H1 (cell line): ENCODE measurements at regions not wholly inside any gene's neighbourhood (a gene's known extent, or its start where the extent isn't known, plus 50 kb on each side); places are given as distances from the start of the nearest gene placed in this dataset.

Experiments used
- CTCF ChIA-PET: fragments of 300-600 bp; sonication (Branson Sonifier 250); formaldehyde crosslinking; loops from one replicate; lab custom pipeline; 2021; ENCODE audit not compliant: partially characterized antibody; lab: Charles Lee
- POLR2A ChIA-PET: fragments of 300-600 bp; sonication (Branson Sonifier 250); formaldehyde crosslinking; loops from one replicate; lab custom pipeline; 2021; ENCODE audit warnings: inconsistent platforms; ENCODE audit not compliant: partially characterized antibody; lab: Charles Lee
- DNase-seq, 2 experiments: peaks; one replicate each; pipeline versions ENCODE4 v3.0.0 to v3.0.0-alpha.2; 2010 to 2022; ENCODE audit warnings: low spot score in 2 of 2, low read depth in 1 of 2, mixed read lengths in 1 of 2
- FAIRE-seq: peaks from 2 replicates; lab custom pipeline; 2011; peaks lifted over from hg19 to GRCh38; lab: Jason Lieb, UNC
- H2AFZ ChIP-seq: 2 replicates; pipeline ENCODE4 v1.8.1; 2012; ENCODE audit warnings: low read length, inconsistent platforms
- H2AK5ac ChIP-seq: 2 replicates; pipeline ENCODE4 v1.6.1; 2013; ENCODE audit warnings: low read depth, low read length
- H2BK120ac ChIP-seq: replicated peaks from 2 replicates; pipeline ENCODE3; 2013; ENCODE audit warnings: low read depth, low read length, inconsistent platforms
- H2BK12ac ChIP-seq: 2 replicates; pipeline ENCODE4 v1.6.1; 2013; ENCODE audit warnings: low read depth, low read length
- H2BK15ac ChIP-seq: 2 replicates; pipeline ENCODE4 v1.6.1; 2013; ENCODE audit warnings: low read length
- H2BK20ac ChIP-seq: 2 replicates; pipeline ENCODE4 v1.6.1; 2013; ENCODE audit warnings: low read length
- H2BK5ac ChIP-seq: 2 replicates; pipeline ENCODE4 v1.6.1; 2013; ENCODE audit warnings: low read depth, low read length
- H3K14ac ChIP-seq: 2 replicates; pipeline ENCODE4 v1.6.1; 2013; ENCODE audit warnings: inconsistent platforms; ENCODE audit not compliant: insufficient read length
- H3K18ac ChIP-seq: 2 replicates; pipeline ENCODE4 v1.6.1; 2013; ENCODE audit warnings: low read length; ENCODE audit errors: extremely low read depth
- H3K23ac ChIP-seq: 2 replicates; pipeline ENCODE4 v1.6.1; 2013; ENCODE audit warnings: inconsistent platforms; ENCODE audit not compliant: insufficient read length
- H3K23me2 ChIP-seq: 2 replicates; pipeline ENCODE4 v1.6.1; 2013; ENCODE audit warnings: low read depth, low read length
- H3K27ac ChIP-seq: 2 replicates; pipeline ENCODE4 v1.6.1; 2011; ENCODE audit warnings: low read depth, low read length, inconsistent platforms
- H3K27me3 ChIP-seq, 4 experiments: replicated peaks in 1 of 4; 1 replicate in 1 of 4; 2 replicates in 3 of 4; pipeline versions ENCODE4 v1.6.1 to v1.8.1; 2011 to 2013; ENCODE audit warnings: low read length in 3 of 4, mild to moderate bottlenecking in 3 of 4, inconsistent platforms in 2 of 4, mixed read lengths in 2 of 4, moderate library complexity in 1 of 4; ENCODE audit not compliant: control insufficient read depth in 3 of 4, insufficient read depth in 3 of 4; ENCODE audit errors: extremely low read depth in 1 of 4
- H3K36me3 ChIP-seq, 4 experiments: 2 replicates each; pipeline versions ENCODE4 v1.6.1 to v1.8.1; 2011 to 2013; ENCODE audit warnings: mild to moderate bottlenecking in 4 of 4, low read length in 3 of 4, moderate library complexity in 2 of 4, control low read depth in 1 of 4, inconsistent platforms in 1 of 4; ENCODE audit not compliant: insufficient read depth in 4 of 4, control insufficient read depth in 2 of 4
- H3K4ac ChIP-seq: replicated peaks from 2 replicates; pipeline ENCODE3; 2013; ENCODE audit warnings: low read length, low read depth, mixed read lengths, inconsistent platforms; ENCODE audit not compliant: insufficient read length
- H3K4me1 ChIP-seq, 4 experiments: replicated peaks in 1 of 4; 1 replicate in 1 of 4; 2 replicates in 3 of 4; pipeline versions ENCODE4 v1.6.1 to v1.8.1; 2011 to 2013; ENCODE audit warnings: low read length in 3 of 4, inconsistent platforms in 2 of 4, mixed read lengths in 1 of 4; ENCODE audit not compliant: insufficient read depth in 4 of 4, control insufficient read depth in 3 of 4
- H3K4me2 ChIP-seq, 2 experiments: 2 replicates each; pipeline versions ENCODE4 v1.6.1 to v1.8.1; 2011 to 2013; ENCODE audit warnings: low read depth in 2 of 2, low read length in 2 of 2, control low read depth in 1 of 2, inconsistent platforms in 1 of 2, mild to moderate bottlenecking in 1 of 2; ENCODE audit not compliant: insufficient read depth in 1 of 2
- H3K4me3 ChIP-seq, 4 experiments: fragments of 200-600, 300-600 bp in 1 of 4; sonication (generic), shearing (Covaris generic), sonication (Bioruptor Twin) in 1 of 4; 2 replicates each; pipeline versions ENCODE4 v1.5.1 to v1.8.1; 2011 to 2016; ENCODE audit warnings: low read length in 4 of 4, low read depth in 3 of 4, control low read depth in 2 of 4, inconsistent platforms in 2 of 4, mild to moderate bottlenecking in 2 of 4, mixed read lengths in 1 of 4, moderate library complexity in 1 of 4; ENCODE audit not compliant: insufficient read depth in 2 of 4; ENCODE audit errors: extremely low read depth in 1 of 4
- H3K56ac ChIP-seq: replicated peaks from 2 replicates; pipeline ENCODE3; 2013; ENCODE audit warnings: low read depth, mild to moderate bottlenecking, mixed read lengths, low read length, inconsistent platforms; ENCODE audit not compliant: insufficient read length
- H3K79me1 ChIP-seq: 2 replicates; pipeline ENCODE4 v1.6.1; 2013; ENCODE audit warnings: low read depth, low read length, control low read depth
- H3K79me2 ChIP-seq, 2 experiments: 2 replicates each; pipeline versions ENCODE4 v1.6.1 to v1.8.1; 2012 to 2013; ENCODE audit warnings: low read length in 2 of 2, mild to moderate bottlenecking in 2 of 2, inconsistent platforms in 1 of 2; ENCODE audit not compliant: insufficient read depth in 2 of 2, control insufficient read depth in 1 of 2
- H3K9ac ChIP-seq, 4 experiments: replicated peaks in 1 of 4; 1 replicate in 1 of 4; 2 replicates in 3 of 4; pipeline versions ENCODE4 v1.6.1 to v1.8.1; 2011 to 2013; ENCODE audit warnings: low read depth in 3 of 4, low read length in 3 of 4, control low read depth in 2 of 4, mild to moderate bottlenecking in 2 of 4, moderate library complexity in 2 of 4, inconsistent platforms in 1 of 4; ENCODE audit errors: extremely low read depth in 1 of 4
- H3K9me3 ChIP-seq, 2 experiments: 2 replicates each; pipeline versions ENCODE4 v1.6.1 to v1.8.1; 2012 to 2013; ENCODE audit warnings: mild to moderate bottlenecking in 2 of 2, moderate library complexity in 2 of 2, control low read depth in 1 of 2, inconsistent platforms in 1 of 2, low read depth in 1 of 2, low read length in 1 of 2, mixed read lengths in 1 of 2; ENCODE audit not compliant: insufficient read depth in 2 of 2
- H4K20me1 ChIP-seq, 2 experiments: replicated peaks in 1 of 2; 2 replicates each; pipeline versions ENCODE3 to v1.8.1; 2011 to 2013; ENCODE audit warnings: inconsistent platforms in 2 of 2, low read length in 2 of 2, mild to moderate bottlenecking in 1 of 2; ENCODE audit not compliant: insufficient read depth in 2 of 2, control insufficient read depth in 1 of 2
- H4K5ac ChIP-seq: 2 replicates; pipeline ENCODE4 v1.6.1; 2013; ENCODE audit warnings: low read length, low read depth, mixed read lengths, inconsistent platforms; ENCODE audit not compliant: insufficient read length
- H4K8ac ChIP-seq: 2 replicates; pipeline ENCODE4 v1.8.0; 2013; ENCODE audit warnings: mild to moderate bottlenecking, moderate library complexity, low read length, inconsistent platforms; ENCODE audit not compliant: insufficient read depth; ENCODE audit errors: extremely low read depth
- H4K91ac ChIP-seq: replicated peaks from 2 replicates; pipeline ENCODE3; 2013; ENCODE audit warnings: low read length, mixed read lengths, inconsistent platforms; ENCODE audit not compliant: insufficient read length
- BCL11A ChIP-seq, 2 experiments: IDR thresholded peaks; one replicate each; pipeline ENCODE4 v1.6.1; 2011; ENCODE audit warnings: low read depth in 2 of 2, low read length in 2 of 2, mild to moderate bottlenecking in 2 of 2
- CBX5 ChIP-seq: fragments of 300-800, 300-1000 bp; sonication (generic); IDR thresholded peaks from 2 replicates; pipeline ENCODE4 v1.7.1; 2016; ENCODE audit warnings: antibody characterized with exemption, low read length, low read depth
- CHD2 ChIP-seq: IDR thresholded peaks from 2 replicates; pipeline ENCODE4 v1.6.1; 2012; ENCODE audit warnings: low read length, improper control_type of control experiment
- EP300 ChIP-seq, 2 experiments: IDR thresholded peaks; 1 replicate in 1 of 2; 2 replicates in 1 of 2; pipeline ENCODE4 v1.6.1; 2011 to 2012; ENCODE audit warnings: low read depth in 2 of 2, low read length in 2 of 2, mild to moderate bottlenecking in 2 of 2, borderline replicate concordance in 1 of 2, inconsistent platforms in 1 of 2, moderate library complexity in 1 of 2
- PHF8 ChIP-seq: fragments of 200-600 bp; sonication (generic); conservative IDR thresholded peaks from 2 replicates; pipeline ENCODE4 v1.7.1; 2012; ENCODE audit warnings: low read depth, mild to moderate bottlenecking, inconsistent platforms, low read length, moderate library complexity
- RXRA ChIP-seq: IDR thresholded peaks from 2 replicates; pipeline ENCODE4 v1.6.1; 2011; ENCODE audit warnings: low read depth, mild to moderate bottlenecking, low read length, moderate library complexity; ENCODE audit not compliant: insufficient read depth
- SRF ChIP-seq: IDR thresholded peaks from 2 replicates; pipeline ENCODE4 v1.6.1; 2011; ENCODE audit warnings: mild to moderate bottlenecking, low read depth, low read length, moderate library complexity
- TBP ChIP-seq: IDR thresholded peaks from 2 replicates; pipeline ENCODE4 v1.6.1; 2011; ENCODE audit warnings: low read depth, low read length, improper control_type of control experiment
- TCF12 ChIP-seq: IDR thresholded peaks from 2 replicates; pipeline ENCODE4 v1.6.1; 2011; ENCODE audit warnings: low read depth, mild to moderate bottlenecking, low read length
- whole genome bisulfite sequencing, 2 experiments: shearing (Covaris generic) in 1 of 2; methylation state at CpG; one replicate each; pipeline versions ENCODE4 v1.1.6 to v1.1.7; 2013 to 2015; ENCODE audit warnings: low lambda C conversion rate in 2 of 2, mixed read lengths in 2 of 2, inconsistent platforms in 1 of 2, low coverage in 1 of 2, missing lambda C conversion rate in 1 of 2; ENCODE audit not compliant: insufficient replicate concordance in 2 of 2, insufficient coverage in 1 of 2, insufficient read length in 1 of 2; ENCODE audit errors: extremely low coverage in 1 of 2, missing lambda C conversion rate in 1 of 2; 5-methylcytosine and 5-hydroxymethylcytosine counted together
- TF ChIP-seq, protein P1 (sequence below): IDR thresholded peaks from 2 replicates; pipeline ENCODE4 v1.6.1; 2011; ENCODE audit warnings: low read depth, mild to moderate bottlenecking, low read length; ENCODE audit not compliant: insufficient read depth

DNA sequence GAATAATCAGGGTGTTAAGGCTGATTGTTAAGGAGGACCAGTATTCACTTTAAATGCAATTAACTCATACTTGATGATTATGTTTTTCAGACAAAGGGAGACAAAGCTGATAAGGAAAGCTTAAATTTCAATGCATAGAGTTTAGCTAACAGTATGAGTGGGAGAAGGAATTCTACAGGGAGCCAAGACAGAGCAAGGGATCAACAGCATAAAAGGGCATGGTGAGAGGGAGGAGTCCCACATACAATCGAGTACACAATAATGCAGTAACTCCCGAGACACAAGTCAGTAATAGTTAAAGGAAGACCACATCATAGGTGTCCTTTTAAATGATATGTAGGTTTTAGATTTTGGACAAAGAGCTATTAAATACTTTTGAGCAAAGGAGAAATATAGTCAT, 191.7 kb upstream of the PTPRD start (continued):
- no peak for TF ChIP-seq TBP

DNA sequence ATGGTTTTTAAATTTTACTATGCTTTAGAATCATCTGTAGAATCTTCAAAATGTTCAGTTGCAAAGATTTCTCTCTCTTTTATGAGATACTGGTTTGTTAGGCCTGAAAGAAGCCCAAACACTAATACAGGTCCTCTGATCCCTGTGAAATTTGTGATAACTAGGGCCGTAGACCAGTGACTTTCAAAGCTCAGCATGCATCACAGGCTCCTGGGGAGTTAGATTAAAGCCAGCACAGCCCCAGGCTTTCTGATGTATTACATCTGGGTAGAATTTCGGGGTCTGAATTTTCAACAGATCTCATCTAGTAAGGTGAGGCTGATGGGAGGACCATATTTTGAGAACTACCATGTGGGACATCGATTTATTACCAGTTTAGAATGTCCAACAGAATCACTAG, 194.1 kb upstream of the PTPRD start:
- no peak overlapping the region for H3K27ac ChIP-seq
- no peak overlapping the region for H2AFZ ChIP-seq
- H4K91ac ChIP-seq: no peak overlapping the region
- WGBS, 2 experiments: 80% methylated on average over 3 of the region's 3 CpGs; no CpG with 5 or more reads in 1 of the 2 experiments
- H2BK5ac ChIP-seq: no peak overlapping the region
- H4K20me1 ChIP-seq: no peaks in the 10 kb centered on the region
- no peaks in the 10 kb centered on the region for H3K27me3 ChIP-seq
- H3K18ac ChIP-seq: no peak overlapping the region
- no peaks in the 10 kb centered on the region for H3K9me3 ChIP-seq
- no peak overlapping the region for H3K9ac ChIP-seq
- H3K4me1 ChIP-seq: peaks cover 0 to 3% (median 0%) of the 10 kb centered on the region in 4 experiments; a peak in 1 of 7 replicates
- no peak overlapping the region for H4K8ac ChIP-seq
- TF ChIP-seq, protein P1, sequence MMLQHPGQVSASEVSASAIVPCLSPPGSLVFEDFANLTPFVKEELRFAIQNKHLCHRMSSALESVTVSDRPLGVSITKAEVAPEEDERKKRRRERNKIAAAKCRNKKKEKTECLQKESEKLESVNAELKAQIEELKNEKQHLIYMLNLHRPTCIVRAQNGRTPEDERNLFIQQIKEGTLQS: no peak
- TF ChIP-seq TCF12 (no peak), CBX5 (no peak), SRF (no peak), CHD2 (no peak), EP300 (IDR thresholded peaks at IDR 0.05; ENCODE audit: borderline replicate concordance in 1 of 2, low read depth in 2 of 2, low read length in 2 of 2) (no peak), BCL11A (IDR thresholded peaks at IDR 0.05; ENCODE audit: low read depth in 2 of 2, low read length in 2 of 2) (no peak), RXRA (no peak), PHF8 (no peak)
- FAIRE-seq: no peak
- no peak overlapping the region for H3K56ac ChIP-seq
- H2BK15ac ChIP-seq: no peak overlapping the region
- H3K4ac ChIP-seq: no peak overlapping the region
- no peak overlapping the region for H4K5ac ChIP-seq
- CTCF ChIA-PET: no interaction called here
- no peak for DNase-seq
- no peaks in the 10 kb centered on the region for H3K79me2 ChIP-seq
- H3K36me3 ChIP-seq: no peaks in the 10 kb centered on the region
- H3K79me1 ChIP-seq: no peaks in the 10 kb centered on the region
- no peak overlapping the region for H2AK5ac ChIP-seq
- H3K23ac ChIP-seq: no peak overlapping the region
- H2BK120ac ChIP-seq: no peak overlapping the region
- H3K4me2 ChIP-seq: no peak overlapping the region
- H3K23me2 ChIP-seq: no peaks in the 10 kb centered on the region
- H2BK20ac ChIP-seq: no peak overlapping the region
- H3K14ac ChIP-seq: no peak overlapping the region
- no peak overlapping the region for H2BK12ac ChIP-seq
- POLR2A ChIA-PET: no interaction called here
- H3K4me3 ChIP-seq: no peak overlapping the region
